Mesenchymal stem cell (in vitro differentiated cells and primary cell): ENCODE measurements at regions not wholly inside any gene's neighbourhood (a gene's known extent, or its start where the extent isn't known, plus 50 kb on each side); places are given as distances from the start of the nearest gene placed in this dataset.
"Not testable (repeated sequence)": the region's sequence is repeated elsewhere in the genome, so short reads cannot be mapped to it uniquely, and the experiment has no call there.

Experiments used
- DNase-seq: peaks from one replicate; pipeline ENCODE4 v3.0.0-alpha.2; 2013
- H2AFZ ChIP-seq: one replicate; pipeline ENCODE4 v1.6.1; 2013; ENCODE audit warnings: low read depth, mild to moderate bottlenecking, control low read depth, inconsistent platforms, low read length, moderate library complexity
- H2AK5ac ChIP-seq: 2 replicates; pipeline ENCODE4 v1.6.1; 2013; ENCODE audit warnings: low read length, moderate library complexity, mild to moderate bottlenecking, inconsistent platforms; ENCODE audit not compliant: severe bottlenecking
- H2BK120ac ChIP-seq: one replicate; pipeline ENCODE4 v1.6.1; 2013; ENCODE audit warnings: low read depth, mild to moderate bottlenecking, inconsistent platforms, low read length, moderate library complexity
- H2BK12ac ChIP-seq, 2 experiments: one replicate each; pipeline ENCODE4 v1.6.1; 2013; ENCODE audit warnings: inconsistent platforms in 2 of 2, low read length in 2 of 2, mild to moderate bottlenecking in 2 of 2, moderate library complexity in 2 of 2, control low read depth in 1 of 2
- H2BK15ac ChIP-seq: one replicate; pipeline ENCODE4 v1.6.1; 2013; ENCODE audit warnings: mild to moderate bottlenecking, low read depth, inconsistent platforms; ENCODE audit not compliant: poor library complexity, severe bottlenecking
- H2BK5ac ChIP-seq: 2 replicates; pipeline ENCODE4 v1.6.1; 2013; ENCODE audit warnings: low read depth, mild to moderate bottlenecking, low read length, control low read depth, inconsistent platforms; ENCODE audit not compliant: poor library complexity, severe bottlenecking
- H3K14ac ChIP-seq, 2 experiments: one replicate each; pipeline ENCODE4 v1.6.1; 2013; ENCODE audit warnings: inconsistent platforms in 2 of 2, low read length in 2 of 2, control low read depth in 1 of 2, mild to moderate bottlenecking in 1 of 2, moderate library complexity in 1 of 2
- H3K18ac ChIP-seq, 2 experiments: one replicate each; pipeline ENCODE4 v1.6.1; 2013; ENCODE audit warnings: inconsistent platforms in 2 of 2, low read length in 2 of 2, control low read depth in 1 of 2, low read depth in 1 of 2, mild to moderate bottlenecking in 1 of 2
- H3K23ac ChIP-seq, 2 experiments: one replicate each; pipeline ENCODE4 v1.6.1; 2013; ENCODE audit warnings: inconsistent platforms in 2 of 2, low read length in 2 of 2, mild to moderate bottlenecking in 2 of 2, moderate library complexity in 2 of 2, control low read depth in 1 of 2
- H3K27ac ChIP-seq: 2 replicates; pipeline ENCODE4 v1.5.1; 2013; ENCODE audit warnings: mild to moderate bottlenecking, moderate library complexity, low read length, control low read depth, inconsistent platforms; ENCODE audit not compliant: poor library complexity, severe bottlenecking
- H3K27me3 ChIP-seq, 2 experiments: 2 replicates each; pipeline versions ENCODE4 v1.6.1 to v1.7.0; 2013; ENCODE audit warnings: low read length in 2 of 2, mild to moderate bottlenecking in 2 of 2, moderate library complexity in 2 of 2, control low read depth in 1 of 2, inconsistent platforms in 1 of 2; ENCODE audit not compliant: control insufficient read depth in 1 of 2, insufficient read depth in 1 of 2
- H3K36me3 ChIP-seq, 2 experiments: 2 replicates each; pipeline versions ENCODE4 v1.6.1 to v1.7.0; 2013; ENCODE audit warnings: low read length in 2 of 2, control low read depth in 1 of 2, inconsistent platforms in 1 of 2, low read depth in 1 of 2, mild to moderate bottlenecking in 1 of 2; ENCODE audit not compliant: insufficient read depth in 2 of 2, control insufficient read depth in 1 of 2
- H3K4ac ChIP-seq, 2 experiments: one replicate each; pipeline ENCODE4 v1.6.1; 2013; ENCODE audit warnings: inconsistent platforms in 2 of 2, low read length in 2 of 2, mild to moderate bottlenecking in 2 of 2, moderate library complexity in 2 of 2, control low read depth in 1 of 2, low read depth in 1 of 2
- H3K4me1 ChIP-seq: 2 replicates; pipeline ENCODE4 v1.6.1; 2013; ENCODE audit warnings: low read depth, low read length, control low read depth; ENCODE audit not compliant: control insufficient read depth, insufficient read depth
- H3K4me2 ChIP-seq: 2 replicates; pipeline ENCODE4 v1.6.1; 2013; ENCODE audit warnings: low read length, mild to moderate bottlenecking, inconsistent platforms; ENCODE audit not compliant: poor library complexity, severe bottlenecking
- H3K4me3 ChIP-seq, 2 experiments: 2 replicates each; pipeline versions ENCODE4 v1.5.1 to v1.7.0; 2013; ENCODE audit warnings: low read length in 2 of 2, mild to moderate bottlenecking in 2 of 2, control low read depth in 1 of 2, low read depth in 1 of 2; ENCODE audit not compliant: insufficient read depth in 1 of 2
- H3K79me1 ChIP-seq: replicated peaks from 2 replicates; pipeline ENCODE4 v1.6.1; 2013; ENCODE audit warnings: mild to moderate bottlenecking, control low read depth, low read length, inconsistent platforms; ENCODE audit not compliant: poor library complexity, severe bottlenecking
- H3K9ac ChIP-seq: 2 replicates; pipeline ENCODE4 v1.7.0; 2013; ENCODE audit warnings: mild to moderate bottlenecking, low read length, moderate library complexity
- H3K9me3 ChIP-seq: 2 replicates; pipeline ENCODE4 v1.7.0; 2013; ENCODE audit warnings: mild to moderate bottlenecking, low read length; ENCODE audit not compliant: control insufficient read depth
- H4K8ac ChIP-seq: one replicate; pipeline ENCODE4 v1.6.1; 2013; ENCODE audit warnings: inconsistent platforms, mild to moderate bottlenecking, low read length, moderate library complexity
- H4K91ac ChIP-seq: one replicate; pipeline ENCODE4 v1.6.1; 2013; ENCODE audit warnings: mild to moderate bottlenecking, low read length, inconsistent platforms
- WGBS: methylation state at CpG from one replicate; pipeline ENCODE4 v1.1.7; 2013; ENCODE audit warnings: mixed read lengths; 5-methylcytosine and 5-hydroxymethylcytosine counted together

- H4K91ac ChIP-seq, H3K4me2 ChIP-seq, H3K79me1 ChIP-seq, H2BK15ac ChIP-seq, H2BK5ac ChIP-seq, H2AK5ac ChIP-seq, H3K4ac ChIP-seq, H2BK12ac ChIP-seq, H3K27ac ChIP-seq, H3K9ac ChIP-seq, H4K8ac ChIP-seq, H3K23ac ChIP-seq, H3K4me1 ChIP-seq, H3K14ac ChIP-seq, H3K27me3 ChIP-seq, H3K18ac ChIP-seq, H2AFZ ChIP-seq, H2BK120ac ChIP-seq, H3K9me3 ChIP-seq, H3K4me3 ChIP-seq, H3K36me3 ChIP-seq, DNase-seq: not testable (repeated sequence)
- 88% methylated on average over 9 of the region's 28 CpGs for WGBS
These were observed 284.4 kb downstream of the CWH43 start for GRCh38 chr4:49270435-49270834.

- not testable (repeated sequence) for H3K18ac ChIP-seq, H3K23ac ChIP-seq, DNase-seq, H2BK5ac ChIP-seq, H4K8ac ChIP-seq, H3K4me2 ChIP-seq, H3K27me3 ChIP-seq, H2BK12ac ChIP-seq, H2AFZ ChIP-seq, H3K14ac ChIP-seq, H3K4ac ChIP-seq, H3K79me1 ChIP-seq, H3K27ac ChIP-seq, H4K91ac ChIP-seq, H3K36me3 ChIP-seq, H3K9me3 ChIP-seq, H2BK120ac ChIP-seq, H3K9ac ChIP-seq, H3K4me3 ChIP-seq, H2AK5ac ChIP-seq, H3K4me1 ChIP-seq, H2BK15ac ChIP-seq
- WGBS: 57% methylated on average over 1 of the region's 21 CpGs
These were observed 284.8 kb downstream of the CWH43 start for GRCh38 chr4:49270912-49271311.

- H3K4me2 ChIP-seq, H3K23ac ChIP-seq, H3K79me1 ChIP-seq, H2BK120ac ChIP-seq, H2BK5ac ChIP-seq, H2BK15ac ChIP-seq, DNase-seq, H2AK5ac ChIP-seq, H3K14ac ChIP-seq, H4K91ac ChIP-seq, H3K4ac ChIP-seq, H3K27me3 ChIP-seq, H3K27ac ChIP-seq, H2BK12ac ChIP-seq, H3K36me3 ChIP-seq, H3K18ac ChIP-seq, H3K9me3 ChIP-seq, H3K4me3 ChIP-seq, H3K9ac ChIP-seq, H2AFZ ChIP-seq, H3K4me1 ChIP-seq, H4K8ac ChIP-seq: not testable (repeated sequence)
- 100% methylated on average over 2 of the region's 9 CpGs for WGBS
These were observed 299.8 kb downstream of the CWH43 start for GRCh38 chr4:49285905-49286304.

GRCh38 chr4:49286926-49287745 is 301.1 kb downstream of the CWH43 start:
- not testable (repeated sequence) for H2AFZ ChIP-seq, H3K79me1 ChIP-seq, H3K27ac ChIP-seq, H2BK12ac ChIP-seq, H3K9me3 ChIP-seq, H2BK120ac ChIP-seq, H4K8ac ChIP-seq, H3K4me2 ChIP-seq, H4K91ac ChIP-seq, H3K4ac ChIP-seq, H3K9ac ChIP-seq, H3K14ac ChIP-seq, H3K4me3 ChIP-seq, H2BK15ac ChIP-seq, H3K36me3 ChIP-seq, H3K18ac ChIP-seq, H2AK5ac ChIP-seq, H2BK5ac ChIP-seq, H3K27me3 ChIP-seq, H3K23ac ChIP-seq, DNase-seq, H3K4me1 ChIP-seq
- 82% methylated on average over 14 of the region's 15 CpGs for WGBS
